ENCODE measurements at regions not wholly inside any gene's neighbourhood (a gene's known extent, or its start where the extent isn't known, plus 50 kb on each side); places are given as distances from the start of the nearest gene placed in this dataset.
A peak's percentile ranks its signal among the peaks of the same experiment; 100 is the strongest.

- TF ChIP-seq, protein P1, sequence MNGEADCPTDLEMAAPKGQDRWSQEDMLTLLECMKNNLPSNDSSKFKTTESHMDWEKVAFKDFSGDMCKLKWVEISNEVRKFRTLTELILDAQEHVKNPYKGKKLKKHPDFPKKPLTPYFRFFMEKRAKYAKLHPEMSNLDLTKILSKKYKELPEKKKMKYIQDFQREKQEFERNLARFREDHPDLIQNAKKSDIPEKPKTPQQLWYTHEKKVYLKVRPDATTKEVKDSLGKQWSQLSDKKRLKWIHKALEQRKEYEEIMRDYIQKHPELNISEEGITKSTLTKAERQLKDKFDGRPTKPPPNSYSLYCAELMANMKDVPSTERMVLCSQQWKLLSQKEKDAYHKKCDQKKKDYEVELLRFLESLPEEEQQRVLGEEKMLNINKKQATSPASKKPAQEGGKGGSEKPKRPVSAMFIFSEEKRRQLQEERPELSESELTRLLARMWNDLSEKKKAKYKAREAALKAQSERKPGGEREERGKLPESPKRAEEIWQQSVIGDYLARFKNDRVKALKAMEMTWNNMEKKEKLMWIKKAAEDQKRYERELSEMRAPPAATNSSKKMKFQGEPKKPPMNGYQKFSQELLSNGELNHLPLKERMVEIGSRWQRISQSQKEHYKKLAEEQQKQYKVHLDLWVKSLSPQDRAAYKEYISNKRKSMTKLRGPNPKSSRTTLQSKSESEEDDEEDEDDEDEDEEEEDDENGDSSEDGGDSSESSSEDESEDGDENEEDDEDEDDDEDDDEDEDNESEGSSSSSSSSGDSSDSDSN (CRISPR knock-in tag; IDR thresholded peaks at IDR 0.05), result 0 out of 2 replicates have a peak, but pooled peaks have one; percentile 45
- TF ChIP-seq ARNT2 (CRISPR knock-in tag; IDR thresholded peaks at IDR 0.05; ENCODE audit: low read depth) (0 out of 2 replicates have a peak, but pooled peaks have one; percentile 60), ZMAT3 (CRISPR knock-in tag; conservative IDR thresholded peaks at IDR 0.05) (0 out of 2 replicates have a peak, but pooled peaks have one; percentile 43), RFX1 (IDR thresholded peaks at IDR 0.05) (no peak), REPIN1 (CRISPR knock-in tag; IDR thresholded peaks at IDR 0.05; ENCODE audit: borderline replicate concordance, low read depth) (0 out of 2 replicates have a peak, but pooled peaks have one; percentile 40), ZNF260 (CRISPR knock-in tag; IDR thresholded peaks at IDR 0.05; ENCODE audit: borderline replicate concordance, low read depth) (no peak), ZNF883 (CRISPR knock-in tag; IDR thresholded peaks at IDR 0.05; ENCODE audit: not compliant biosample characterization) (no peak), NRL (CRISPR knock-in tag; IDR thresholded peaks at IDR 0.05; ENCODE audit: borderline replicate concordance) (no peak), ZKSCAN1 (IDR thresholded peaks at IDR 0.05; ENCODE audit: low read length) (peak; percentile 83), ZNF468 (CRISPR knock-in tag; IDR thresholded peaks at IDR 0.05) (no peak), DRAP1 (CRISPR knock-in tag; IDR thresholded peaks at IDR 0.05) (0 out of 2 replicates have a peak, but pooled peaks have one; percentile 41), NFAT5 (CRISPR knock-in tag; IDR thresholded peaks at IDR 0.05) (0 out of 2 replicates have a peak, but pooled peaks have one; percentile 6), ZNF790 (CRISPR knock-in tag; IDR thresholded peaks at IDR 0.05; ENCODE audit: borderline replicate concordance) (no peak), TBX3 (IDR thresholded peaks at IDR 0.05; ENCODE audit: borderline replicate concordance) (no peak), FOXP1 (IDR thresholded peaks at IDR 0.05) (no peak), FOXP1 (CRISPR knock-in tag; IDR thresholded peaks at IDR 0.05) (no peak; the same call in 1 of the 2 replicates), POLR2A (IDR thresholded peaks at IDR 0.05; ENCODE audit: insufficient read depth in 1 of 2, low read depth in 2 of 2, low read length in 2 of 2) (0 out of 4 replicates have a peak, but pooled peaks have one; percentile 8 to 38), ZNF10 (CRISPR knock-in tag; IDR thresholded peaks at IDR 0.05; ENCODE audit: borderline replicate concordance, low read depth) (no peak), CREB1 (IDR thresholded peaks at IDR 0.05) (no peak), CREB1 (CRISPR knock-in tag; IDR thresholded peaks at IDR 0.05) (no peak; the same call in 1 of the 2 replicates), ZNF329 (CRISPR knock-in tag; IDR thresholded peaks at IDR 0.05; ENCODE audit: low read depth) (no peak)
These were observed 97.5 kb downstream of the BDH1 start (continued) for GRCh38 chr3:197458179-197458707.

All from HepG2 (cell line).